Epidermal melanocyte (primary cell): ENCODE measurements at regions not wholly inside any gene's neighbourhood (a gene's known extent, or its start where the extent isn't known, plus 50 kb on each side); places are given as distances from the start of the nearest gene placed in this dataset.
"Not testable (repeated sequence)": the region's sequence is repeated elsewhere in the genome, so short reads cannot be mapped to it uniquely, and the experiment has no call there.

ENCODE experiments used
- DNase-seq: peaks from one replicate; pipeline ENCODE4 v3.0.0; 2011; ENCODE audit warnings: low spot score; ENCODE audit not compliant: insufficient read length

GRCh38 chr1:177646757-177647730 lies 322.8 kb downstream of the SEC16B start:
- DNase-seq = no peak

DNA sequence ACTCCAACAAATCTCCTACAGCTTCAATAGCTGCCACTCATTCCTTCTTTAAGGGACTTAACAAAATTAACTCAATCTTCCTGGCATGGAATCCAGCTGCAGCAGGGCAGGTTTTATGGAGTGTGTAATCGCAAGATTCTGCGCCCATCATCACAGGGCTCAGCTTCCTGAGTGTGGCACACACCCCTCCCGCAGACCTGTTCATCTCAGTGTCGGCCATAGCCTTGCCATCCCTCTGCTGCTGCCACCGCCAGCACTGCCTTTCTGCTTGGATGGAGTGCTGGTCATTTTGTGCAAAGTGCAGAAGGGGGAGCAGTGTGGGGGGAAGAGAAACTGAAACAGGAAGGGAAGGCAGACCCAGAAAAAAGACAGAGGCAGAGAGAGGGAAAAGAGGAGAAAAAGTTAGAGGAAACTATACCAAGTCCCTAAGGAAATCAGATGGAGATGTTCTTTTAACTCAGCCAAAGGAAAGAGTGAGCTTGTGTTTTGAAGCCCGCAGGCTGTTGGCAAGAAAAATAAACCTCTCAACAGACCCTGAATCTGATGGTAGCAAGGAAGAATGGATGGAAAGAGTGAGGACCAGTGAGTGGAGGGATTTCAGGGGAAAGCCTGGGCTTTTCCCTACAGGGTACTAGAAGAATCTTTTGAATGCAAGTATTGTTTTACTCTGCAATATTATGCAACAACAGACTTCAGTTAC lies 324.2 kb downstream of the SEC16B start:
- no peak for DNase-seq

- no peak for DNase-seq
Measured at GRCh38 chr1:177640687-177641086, 329.2 kb downstream of the SEC16B start.

DNA sequence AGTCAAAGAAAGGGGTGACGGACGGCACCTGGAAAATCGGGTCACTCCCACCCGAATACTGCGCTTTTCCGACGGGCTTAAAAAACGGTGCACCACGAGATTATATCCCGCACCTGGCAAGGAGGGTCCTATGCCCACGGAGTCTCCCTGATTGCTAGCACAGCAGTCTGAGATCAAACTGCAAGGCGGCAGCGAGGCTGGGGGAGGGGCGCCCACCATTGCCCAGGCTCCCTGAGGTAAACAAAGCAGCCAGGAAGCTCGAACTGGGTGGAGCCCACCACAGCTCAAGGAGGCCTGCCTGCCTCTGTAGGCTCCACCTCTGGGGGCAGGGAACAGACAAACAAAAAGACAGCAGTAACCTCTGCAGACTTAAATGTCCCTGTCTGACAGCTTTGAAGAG lies 335.7 kb downstream of the SEC16B start:
- DNase-seq = not testable (repeated sequence)

DNA sequence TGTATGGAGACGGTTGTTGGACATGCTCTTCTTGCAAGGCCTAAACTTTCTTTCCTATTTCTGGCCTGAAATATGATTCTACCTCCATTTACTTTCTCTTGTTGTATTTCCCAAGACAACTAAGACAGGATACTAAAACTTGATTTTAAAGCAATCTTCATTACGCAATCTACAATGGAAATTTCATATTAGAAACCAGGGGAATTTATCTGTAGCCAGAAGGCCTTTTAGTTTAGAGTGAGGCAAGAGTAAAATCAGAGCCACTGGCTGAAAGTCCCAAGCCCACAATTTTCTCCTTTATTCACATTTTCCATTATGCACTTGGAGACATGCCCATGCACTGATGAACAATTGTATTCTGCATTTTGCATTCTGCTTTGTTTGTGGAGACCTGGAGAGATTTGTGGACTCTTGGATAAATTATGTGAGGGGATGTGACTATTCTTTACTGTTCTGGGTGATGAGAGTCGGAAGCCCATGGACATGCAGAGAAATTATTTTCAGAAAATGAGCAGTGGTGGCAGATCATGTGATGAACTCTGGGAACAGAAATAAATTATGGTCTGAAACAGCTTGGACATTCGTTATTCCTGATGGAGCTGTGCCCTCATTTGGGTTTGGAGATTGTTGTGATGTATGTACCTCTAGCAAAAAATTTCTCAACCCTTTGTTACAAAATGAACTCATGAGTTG lies 336.8 kb downstream of the SEC16B start:
- no peak for DNase-seq

GRCh38 chr1:177631770-177632169 lies 338.1 kb downstream of the SEC16B start:
- no peak for DNase-seq

- no peak for DNase-seq
Measured at GRCh38 chr1:177629526-177629925, 340.3 kb downstream of the SEC16B start.

GRCh38 chr1:177627148-177627910 lies 342.5 kb downstream of the SEC16B start:
- DNase-seq = no peak

- DNase-seq = no peak
Measured at GRCh38 chr1:177620636-177621190, 349.1 kb downstream of the SEC16B start.

DNA sequence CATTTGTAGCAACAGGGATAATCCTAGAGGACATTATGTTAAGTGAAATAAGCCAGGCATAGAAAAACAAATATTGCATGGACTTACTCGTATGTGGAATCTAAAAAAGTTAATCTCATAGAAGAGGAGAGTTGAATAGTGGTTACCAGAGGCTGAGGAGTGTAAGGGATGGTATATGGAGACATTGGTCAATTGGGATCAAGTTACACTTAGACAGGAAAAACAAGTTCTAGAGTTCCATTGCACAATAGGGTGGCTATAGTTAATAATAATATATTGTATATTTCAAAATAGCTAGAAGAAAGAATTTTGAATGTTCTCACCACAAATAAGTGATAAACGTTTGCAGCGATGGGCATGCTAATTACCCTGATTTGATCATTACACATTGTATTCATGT lies 354.6 kb downstream of the SEC16B start:
- no peak for DNase-seq

DNA sequence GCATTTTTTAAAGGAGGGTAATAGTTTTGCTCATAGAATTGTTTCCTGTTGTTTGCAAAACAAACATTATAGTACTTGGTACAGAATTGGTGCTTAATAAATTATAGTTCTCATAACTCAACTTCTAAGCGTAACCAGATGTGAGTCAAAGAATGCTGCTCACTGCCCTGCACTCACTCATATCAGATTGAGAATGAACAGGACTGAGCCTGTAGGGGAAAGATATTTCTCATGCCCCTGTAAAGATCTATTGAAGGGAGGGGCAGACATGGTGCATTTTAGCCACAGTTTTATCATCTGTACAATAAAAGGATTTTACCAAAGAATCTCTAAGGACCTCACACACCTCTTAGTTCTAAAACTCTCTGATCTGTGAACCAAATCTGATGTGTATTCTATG lies 358.5 kb downstream of the SEC16B start:
- DNase-seq = no peak

DNA sequence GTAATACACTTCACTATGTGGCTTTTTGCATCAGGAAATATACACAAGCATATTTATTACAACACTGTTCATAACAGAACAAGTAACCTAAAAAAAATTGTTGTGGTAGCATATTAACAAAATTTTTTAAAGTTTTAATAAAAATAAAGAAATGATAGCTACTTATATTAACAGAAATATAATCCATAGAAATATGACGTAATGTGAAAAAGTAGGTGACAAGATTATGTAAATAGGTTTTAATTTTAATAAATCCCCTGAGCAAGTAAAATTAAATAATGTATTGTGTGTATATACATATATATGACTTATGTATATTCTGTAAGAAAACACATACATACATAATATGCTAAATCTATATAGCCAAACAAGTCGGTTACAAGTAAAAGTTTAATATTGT lies 359.9 kb downstream of the SEC16B start:
- no peak for DNase-seq

DNA sequence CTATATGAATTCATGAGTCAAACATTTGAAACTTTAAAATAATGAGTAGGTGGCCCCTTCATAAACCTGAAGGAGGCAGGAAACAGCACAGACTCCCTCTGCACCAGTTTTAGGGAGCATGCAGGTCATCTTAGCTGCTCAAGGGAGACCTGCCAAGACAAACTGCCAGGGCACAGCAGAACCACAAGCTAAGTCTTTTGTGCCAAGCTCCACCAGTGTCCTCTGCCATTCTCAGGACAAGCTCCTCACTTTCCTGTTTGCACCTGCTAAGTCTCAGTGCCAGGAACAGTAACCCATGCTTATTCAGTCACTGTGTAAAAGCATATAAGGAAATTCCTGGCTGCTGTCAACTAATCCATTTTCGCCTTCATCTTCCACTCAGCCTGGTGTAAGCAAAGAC lies 368.9 kb downstream of the SEC16B start:
- DNase-seq = no peak

DNA sequence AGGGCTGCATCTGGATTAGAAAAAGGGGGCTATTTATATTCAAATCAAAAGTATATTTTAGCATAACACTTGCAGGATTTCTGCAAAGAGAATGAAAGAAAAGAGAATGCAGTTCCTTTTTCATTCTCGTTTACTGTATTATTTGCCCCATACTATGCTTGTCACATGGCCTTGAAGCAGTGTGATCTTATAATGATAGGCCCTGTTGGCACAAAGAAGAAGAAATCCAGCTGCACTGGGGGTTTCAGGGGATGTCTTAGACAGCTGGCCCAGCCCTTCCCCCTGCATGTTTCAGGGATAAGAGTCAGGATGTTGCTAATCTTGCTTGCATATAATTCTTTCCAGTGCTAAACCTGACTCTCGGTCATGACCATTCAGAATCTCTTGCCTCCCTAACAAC lies 369.5 kb downstream of the SEC16B start:
- no peak for DNase-seq

DNA sequence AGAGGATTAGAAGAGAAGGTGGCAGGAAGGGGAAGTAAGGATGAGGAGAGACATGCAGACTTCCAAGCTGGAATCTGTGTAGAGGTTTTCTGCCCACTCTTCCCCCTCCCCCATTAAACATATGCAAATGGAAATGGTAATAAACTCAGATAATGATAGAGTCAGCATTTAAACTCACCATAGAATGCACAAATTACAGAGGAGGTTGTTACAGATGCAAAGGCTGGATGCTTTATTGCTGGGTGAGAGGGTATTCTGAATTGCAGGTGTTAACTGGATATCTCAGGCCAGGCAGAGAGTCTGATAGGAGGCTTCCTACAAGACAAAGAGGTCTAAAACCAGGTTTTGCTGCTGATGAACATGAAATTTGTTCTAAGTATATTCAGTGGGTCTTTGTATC lies 372.5 kb downstream of the SEC16B start:
- DNase-seq = no peak

DNA sequence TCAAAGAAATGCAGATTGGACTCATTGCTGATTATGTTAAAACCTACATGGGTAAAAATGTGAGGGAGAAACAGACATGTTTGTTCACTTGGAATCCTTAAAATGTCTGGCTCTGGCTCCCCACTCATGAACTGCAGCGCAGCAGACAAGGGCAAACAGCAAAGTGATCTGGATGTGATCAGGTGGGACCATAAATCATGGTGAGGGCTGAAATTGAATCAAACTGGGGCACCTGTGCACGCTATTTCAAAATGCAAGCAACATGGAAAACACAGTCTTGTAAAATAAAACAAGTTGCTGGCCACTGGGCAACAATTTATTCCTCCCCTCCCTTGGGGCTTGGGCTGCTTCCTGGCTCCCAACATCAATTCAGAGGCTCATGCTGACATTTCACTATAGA lies 373.4 kb downstream of the SEC16B start:
- DNase-seq = no peak

DNA sequence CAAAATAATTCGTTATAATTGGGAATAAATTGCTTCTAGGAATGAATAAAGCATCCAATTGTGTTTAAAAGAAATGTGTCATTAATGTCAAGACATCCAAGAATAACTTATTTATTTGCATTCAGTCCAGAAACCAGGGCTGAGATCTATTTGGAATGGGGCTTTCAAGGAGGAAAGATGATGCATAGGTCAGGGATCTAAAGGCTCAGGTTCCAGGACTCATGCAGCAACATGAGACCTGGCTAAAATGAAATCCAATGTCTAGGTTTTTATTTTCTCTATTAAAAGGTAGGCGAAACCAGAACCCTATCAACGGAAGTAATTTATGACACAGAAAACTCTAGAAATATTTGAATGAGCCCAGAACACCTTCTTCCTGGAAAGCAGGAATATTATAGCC lies 376.8 kb downstream of the SEC16B start:
- no peak for DNase-seq

GRCh38 chr1:177592624-177593023 lies 377.2 kb downstream of the SEC16B start:
- no peak for DNase-seq

DNA sequence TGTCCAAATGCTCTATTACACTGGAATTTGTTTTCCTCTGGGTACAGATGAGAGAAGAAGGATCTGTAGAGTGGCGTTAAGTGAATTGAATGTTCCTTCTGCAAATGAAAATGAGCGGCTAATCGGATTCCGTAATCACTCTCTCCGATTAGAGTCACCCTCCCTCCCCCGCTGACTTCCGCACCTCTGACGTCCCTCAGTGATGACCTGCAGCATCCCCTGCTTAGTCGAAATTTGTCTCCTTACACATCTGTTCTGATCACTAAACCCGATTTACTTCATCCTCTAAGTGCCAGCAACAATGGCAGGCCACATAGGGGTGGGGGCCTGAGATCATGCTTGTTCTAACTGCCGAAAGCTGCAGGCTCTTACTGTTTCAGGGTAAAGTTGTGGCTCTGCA lies 378.7 kb downstream of the SEC16B start:
- no peak for DNase-seq

DNA sequence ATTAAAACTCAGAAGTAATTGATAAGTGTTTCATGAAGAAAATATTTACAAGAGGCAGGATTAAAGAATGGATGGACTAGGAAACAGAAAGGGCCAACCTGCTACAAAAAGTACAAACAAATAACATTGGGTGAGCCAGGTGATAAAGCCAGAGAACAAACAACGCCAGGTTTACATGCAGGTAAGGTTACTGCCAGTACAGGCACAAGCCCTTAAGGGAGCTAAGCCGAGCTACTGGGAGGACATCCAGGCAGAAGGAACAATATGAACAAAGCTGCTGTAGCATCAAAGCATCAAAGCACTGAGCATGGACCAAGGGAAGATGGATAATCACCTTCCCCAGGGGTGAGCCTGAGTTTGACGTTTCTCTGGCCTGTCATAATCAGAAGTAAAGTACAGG lies 380.7 kb downstream of the SEC16B start:
- no peak for DNase-seq

DNA sequence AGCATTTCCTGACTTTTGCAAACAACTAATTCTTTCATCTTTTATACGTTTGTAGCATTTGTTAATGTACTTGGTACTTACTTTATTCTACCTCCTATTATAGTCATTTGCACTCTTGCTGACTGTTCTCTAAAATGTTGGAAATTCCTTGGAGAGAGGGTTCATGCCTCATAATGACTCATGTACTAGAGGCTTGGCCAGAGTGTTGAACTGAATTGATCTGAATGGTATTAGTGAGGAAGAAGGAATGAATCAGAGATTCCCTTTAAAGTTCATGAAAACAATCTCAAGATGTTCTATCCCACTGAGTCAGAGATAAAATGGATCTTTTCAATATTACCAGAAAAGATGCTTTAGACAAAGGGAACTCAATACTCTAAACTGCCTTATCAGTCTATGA lies 383.4 kb downstream of the SEC16B start:
- no peak for DNase-seq
